Astrocyte (in vitro differentiated cells and primary cell): ENCODE measurements at regions not wholly inside any gene's neighbourhood (a gene's known extent, or its start where the extent isn't known, plus 50 kb on each side); places are given as distances from the start of the nearest gene placed in this dataset.

Experiments
- DNase-seq: peaks from one replicate; pipeline ENCODE4 v3.0.0-alpha.2; 2010; ENCODE audit warnings: low read depth
- FAIRE-seq: peaks from 2 replicates; lab custom pipeline; 2011; peaks lifted over from hg19 to GRCh38; lab: Jason Lieb, UNC
- H2AFZ ChIP-seq: 2 replicates; pipeline ENCODE4 v1.6.0; 2012; ENCODE audit warnings: low read depth, low read length, inconsistent platforms
- H3K27ac ChIP-seq: 2 replicates; pipeline ENCODE4 v1.5.1; 2011; ENCODE audit warnings: low read depth, low read length, inconsistent platforms
- H3K27me3 ChIP-seq: 2 replicates; pipeline ENCODE4 v1.6.0; 2011; ENCODE audit warnings: low read length, inconsistent platforms; ENCODE audit not compliant: insufficient read depth
- H3K36me3 ChIP-seq: 2 replicates; pipeline ENCODE4 v1.5.1; 2011; ENCODE audit warnings: low read length, inconsistent platforms; ENCODE audit not compliant: insufficient read depth
- H3K4me1 ChIP-seq: 2 replicates; pipeline ENCODE4 v1.5.1; 2011; ENCODE audit warnings: low read length, inconsistent platforms; ENCODE audit not compliant: insufficient read depth
- H3K4me2 ChIP-seq: 2 replicates; pipeline ENCODE4 v1.6.0; 2012; ENCODE audit warnings: low read length, inconsistent platforms
- H3K4me3 ChIP-seq: 2 replicates; pipeline ENCODE4 v1.5.1; 2011; ENCODE audit warnings: low read depth, mild to moderate bottlenecking, low read length, inconsistent platforms; ENCODE audit not compliant: insufficient read depth
- H3K79me2 ChIP-seq: 2 replicates; pipeline ENCODE4 v1.6.0; 2012; ENCODE audit warnings: mild to moderate bottlenecking, low read length, inconsistent platforms; ENCODE audit not compliant: insufficient read depth
- H3K9ac ChIP-seq: 2 replicates; pipeline ENCODE4 v1.6.0; 2012; ENCODE audit warnings: mild to moderate bottlenecking, low read length, inconsistent platforms
- H3K9me3 ChIP-seq: 2 replicates; pipeline ENCODE4 v1.5.1; 2012; ENCODE audit warnings: low read depth, mild to moderate bottlenecking, low read length, inconsistent platforms; ENCODE audit not compliant: insufficient read depth
- H4K20me1 ChIP-seq: 2 replicates; pipeline ENCODE4 v1.6.0; 2012; ENCODE audit warnings: low read length, inconsistent platforms; ENCODE audit not compliant: insufficient read depth
- H3K27ac Mint-ChIP-seq: one replicate; pipeline ENCODE4 v1.8.0; 2021; ENCODE audit warnings: mild to moderate bottlenecking, mixed read lengths; ENCODE audit not compliant: unreplicated experiment
- H3K27me3 Mint-ChIP-seq: one replicate; pipeline ENCODE4 v1.8.0; 2021; ENCODE audit warnings: low read depth, mixed read lengths; ENCODE audit not compliant: unreplicated experiment
- H3K36me3 Mint-ChIP-seq: one replicate; pipeline ENCODE4 v1.8.0; 2021; ENCODE audit warnings: low read depth, mixed read lengths; ENCODE audit not compliant: unreplicated experiment
- H3K4me1 Mint-ChIP-seq: one replicate; pipeline ENCODE4 v1.8.0; 2021; ENCODE audit warnings: low read depth, mixed read lengths; ENCODE audit not compliant: unreplicated experiment
- H3K4me3 Mint-ChIP-seq: one replicate; pipeline ENCODE4 v1.8.0; 2021; ENCODE audit warnings: mild to moderate bottlenecking, moderate library complexity, mixed read lengths; ENCODE audit not compliant: unreplicated experiment
- H3K9me3 Mint-ChIP-seq: one replicate; pipeline ENCODE4 v1.8.0; 2021; ENCODE audit warnings: mild to moderate bottlenecking, mixed read lengths; ENCODE audit not compliant: unreplicated experiment
- CTCF ChIP-seq: IDR thresholded peaks from 2 replicates; pipeline ENCODE4 v1.5.1; 2011; ENCODE audit warnings: low read depth, mild to moderate bottlenecking, inconsistent platforms, low read length, moderate library complexity; ENCODE audit not compliant: insufficient read depth
- EZH2 ChIP-seq: IDR thresholded peaks from 2 replicates; pipeline ENCODE4 v1.6.1; 2012; ENCODE audit warnings: mild to moderate bottlenecking, low read length, inconsistent platforms; ENCODE audit not compliant: insufficient read depth

GRCh38 chr2:45103351-45104345 lies 94.4 kb upstream of the SIX2 start:
- Histone ChIP-seq H3K36me3 (no peaks in the 10 kb centered on the region), H4K20me1 (no peaks in the 10 kb centered on the region), H3K79me2 (no peaks in the 10 kb centered on the region), H3K4me1 (no peaks in the 10 kb centered on the region), H3K27ac (no peak overlapping the region), H3K9ac (no peak overlapping the region), H3K4me3 (no peak overlapping the region), H3K27me3 (peaks cover 8% of the 10 kb centered on the region), H3K9me3 (no peaks in the 10 kb centered on the region), H3K4me2 (no peak overlapping the region), H2AFZ (no peak overlapping the region)
- Mint-ChIP-seq H3K4me3 (no peak overlapping the region), H3K27ac (no peak overlapping the region), H3K27me3 (peaks cover 4% of the 10 kb centered on the region), H3K9me3 (no peaks in the 10 kb centered on the region), H3K4me1 (peaks cover 6% of the 10 kb centered on the region), H3K36me3 (no peaks in the 10 kb centered on the region)
- DNase-seq (no peak), FAIRE-seq (no peak)
- TF ChIP-seq CTCF (no peak), EZH2 (no peak)

GRCh38 chr2:45102579-45103117 lies 93.4 kb upstream of the SIX2 start:
- Histone ChIP-seq H3K4me3 (no peak overlapping the region), H3K9ac (no peak overlapping the region), H3K27me3 (peaks cover 8% of the 10 kb centered on the region), H3K27ac (no peak overlapping the region), H2AFZ (no peak overlapping the region), H3K4me1 (no peaks in the 10 kb centered on the region), H3K9me3 (no peaks in the 10 kb centered on the region), H3K36me3 (no peaks in the 10 kb centered on the region), H4K20me1 (no peaks in the 10 kb centered on the region), H3K4me2 (no peak overlapping the region), H3K79me2 (no peaks in the 10 kb centered on the region)
- Mint-ChIP-seq H3K27me3 (no peaks in the 10 kb centered on the region), H3K4me1 (peaks cover 6% of the 10 kb centered on the region), H3K27ac (no peak overlapping the region), H3K9me3 (no peaks in the 10 kb centered on the region), H3K4me3 (no peak overlapping the region), H3K36me3 (no peaks in the 10 kb centered on the region)
- TF ChIP-seq CTCF (no peak), EZH2 (no peak)
- no peak for FAIRE-seq
- DNase-seq, result no peak
